Transverse colon (tissue), 4 donors: ENCODE measurements at regions not wholly inside any gene's neighbourhood (a gene's known extent, or its start where the extent isn't known, plus 50 kb on each side); places are given as distances from the start of the nearest gene placed in this dataset.

Experiments
- CTCF ChIP-seq, 5 experiments: fragments of 200-600 bp in 3 of 5; fragments of 450-650 bp in 2 of 5; sonication (generic) in 3 of 5; IDR thresholded peaks; 1 replicate in 2 of 5; 2 replicates in 3 of 5; pipeline ENCODE4 v1.5.1; 2016 to 2017; ENCODE audit warnings: antibody characterized with exemption in 5 of 5, inconsistent platforms in 3 of 5, mild to moderate bottlenecking in 2 of 5, moderate library complexity in 1 of 5
- EP300 ChIP-seq: sonication (generic); formaldehyde crosslinking; IDR thresholded peaks from one replicate; pipeline ENCODE4 v1.6.1; 2017; ENCODE audit warnings: antibody characterized with exemption, low read depth
- POLR2A ChIP-seq: fragments of 450-650 bp; IDR thresholded peaks from one replicate; pipeline ENCODE4 v1.6.1; 2016; ENCODE audit warnings: antibody characterized with exemption, mild to moderate bottlenecking, moderate library complexity
- POLR2AphosphoS5 ChIP-seq, 3 donors: sonication (generic); formaldehyde crosslinking; IDR thresholded peaks; one replicate each; pipeline ENCODE4 v1.6.1; 2016; ENCODE audit warnings: antibody characterized with exemption in 3 of 3

GRCh38 chr13:23087880-23088279 lies 92.9 kb upstream of the SGCG start:
- TF ChIP-seq POLR2A (no peak), CTCF (IDR thresholded peaks at IDR 0.05) (peak in 3 of 5 experiments; percentile 27 to 30 (median 27)), EP300 (no peak), POLR2AphosphoS5 (IDR thresholded peaks at IDR 0.05) (no peak)
